ENCODE measurements at regions not wholly inside any gene's neighbourhood (a gene's known extent, or its start where the extent isn't known, plus 50 kb on each side); places are given as distances from the start of the nearest gene placed in this dataset.

GRCh38 chr9:79193501-79194223, 378.1 kb upstream of the TLE4 start:
- TF ChIP-seq CTCF (IDR thresholded peaks at IDR 0.05 in 4 of 5, conservative IDR thresholded peaks at IDR 0.05 in 1 of 5): no peak
- TF ChIP-seq POLR2A (IDR thresholded peaks at IDR 0.05): no peak

Measured in gastrocnemius medialis (tissue), 4 donors.